SIG-M5 treated with dmso at 0.1 percent for 504 hours (cell line): ENCODE measurements at regions not wholly inside any gene's neighbourhood (a gene's known extent, or its start where the extent isn't known, plus 50 kb on each side); places are given as distances from the start of the nearest gene placed in this dataset.
"Not testable (repeated sequence)": the region's sequence is repeated elsewhere in the genome, so short reads cannot be mapped to it uniquely, and the experiment has no call there.

Experiments
- DNase-seq: peaks from one replicate; lab custom pipeline; 2025; ENCODE audit not compliant: unreplicated experiment; lab: John Stamatoyannopoulos, UW

GRCh38 chr1:148432318-148432717, 50.8 kb downstream of the PPIAL4G start:
- not testable (repeated sequence) for DNase-seq

DNA sequence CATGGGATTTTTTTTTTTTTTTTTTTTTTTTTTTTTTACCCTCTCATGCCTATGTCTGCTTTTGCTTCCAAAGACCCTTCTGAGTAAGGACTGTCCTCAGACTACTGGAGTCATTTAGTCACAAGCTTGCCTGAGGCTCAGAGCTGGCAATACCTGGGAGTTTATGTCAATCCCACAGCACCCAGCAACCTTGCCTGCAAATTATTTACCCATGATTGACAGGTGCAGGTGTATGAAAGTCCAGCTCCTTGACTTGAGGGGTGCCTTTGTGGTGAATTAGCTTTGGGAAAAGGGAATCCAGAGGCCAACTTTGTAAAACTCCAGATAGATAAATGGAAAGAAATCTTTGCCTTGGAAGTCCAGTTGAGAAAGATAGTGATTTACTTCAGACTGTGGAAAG, 53.2 kb downstream of the PPIAL4G start:
- DNase-seq: not testable (repeated sequence)

DNA sequence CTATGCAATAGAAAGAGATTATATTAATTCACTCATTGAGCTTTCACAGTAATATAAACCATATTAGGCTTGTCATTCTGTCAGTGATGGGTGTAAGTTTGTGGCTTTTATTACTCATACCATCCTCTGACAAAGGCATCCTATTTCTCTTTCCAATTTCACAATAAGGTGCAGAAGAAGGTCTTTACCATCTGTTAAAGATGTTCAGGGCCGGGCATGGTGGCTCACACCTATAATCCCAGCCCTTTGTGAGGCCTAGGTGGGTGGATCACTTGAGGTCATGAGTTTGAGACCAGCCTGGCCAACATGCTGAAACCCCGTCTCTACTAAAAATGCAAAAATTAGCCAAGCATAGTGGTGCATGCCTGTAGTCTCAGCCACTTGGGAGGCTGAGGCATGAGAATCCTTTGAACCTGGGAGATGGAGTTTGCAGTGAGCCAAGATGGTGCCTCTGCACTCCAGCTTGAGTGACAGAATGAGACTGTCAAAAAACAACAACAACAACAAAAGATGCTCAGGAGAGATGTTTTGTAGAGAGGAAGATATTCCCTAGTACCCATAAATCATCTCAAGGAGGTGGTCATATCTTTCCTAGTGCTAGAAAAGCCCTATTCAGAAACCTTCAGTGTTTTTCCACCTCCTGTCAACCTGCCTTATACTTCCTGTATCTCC, 56.0 kb downstream of the PPIAL4G start:
- DNase-seq: not testable (repeated sequence)

- not testable (repeated sequence) for DNase-seq
Measured at GRCh38 chr1:148426385-148426784, 56.7 kb downstream of the PPIAL4G start.

DNA sequence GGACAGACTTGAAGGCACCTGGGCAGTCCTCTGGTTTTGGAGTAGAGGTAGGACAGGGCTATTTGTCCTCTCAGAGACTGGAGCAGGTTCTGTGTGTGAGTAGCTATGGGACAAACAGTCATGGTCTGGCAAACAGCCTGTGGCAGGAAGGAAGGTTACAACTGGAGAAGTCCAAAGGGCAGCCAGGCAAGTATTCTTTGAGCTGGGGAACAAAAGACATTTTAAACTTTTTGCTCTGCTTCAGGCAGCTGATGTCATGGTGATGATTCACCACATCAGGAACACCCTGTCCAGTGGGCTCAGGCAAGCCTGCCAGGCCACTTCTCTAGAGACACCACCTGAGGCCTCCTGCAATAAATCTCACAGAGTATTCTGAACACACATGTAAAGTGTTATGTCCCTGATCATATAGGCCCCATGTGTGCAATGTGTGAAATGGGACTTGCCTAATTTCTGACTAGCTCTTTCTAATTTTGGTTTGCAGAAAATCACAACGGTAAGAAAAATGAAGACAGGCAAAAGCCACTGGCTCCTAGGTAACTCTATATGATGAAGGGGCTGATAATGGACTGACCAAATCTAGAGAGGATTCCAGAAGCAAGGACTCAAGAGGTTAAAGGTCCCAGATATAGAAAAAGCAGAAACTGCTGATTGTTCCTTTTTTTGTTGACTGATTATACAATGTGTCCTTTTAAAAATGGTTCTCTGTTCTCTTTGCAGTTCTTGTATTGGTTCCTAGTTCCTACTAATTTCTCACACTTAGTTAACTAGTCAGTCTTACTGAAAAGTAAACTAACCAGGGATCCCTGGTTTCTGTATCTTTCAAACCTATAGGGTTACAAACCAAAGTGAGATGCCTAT, 58.7 kb downstream of the PPIAL4G start:
- DNase-seq: peak; percentile 35

GRCh38 chr1:148422921-148423320, 60.2 kb downstream of the PPIAL4G start:
- not testable (repeated sequence) for DNase-seq

- not testable (repeated sequence) for DNase-seq
Measured at GRCh38 chr1:148417241-148417640, 65.9 kb downstream of the PPIAL4G start.

DNA sequence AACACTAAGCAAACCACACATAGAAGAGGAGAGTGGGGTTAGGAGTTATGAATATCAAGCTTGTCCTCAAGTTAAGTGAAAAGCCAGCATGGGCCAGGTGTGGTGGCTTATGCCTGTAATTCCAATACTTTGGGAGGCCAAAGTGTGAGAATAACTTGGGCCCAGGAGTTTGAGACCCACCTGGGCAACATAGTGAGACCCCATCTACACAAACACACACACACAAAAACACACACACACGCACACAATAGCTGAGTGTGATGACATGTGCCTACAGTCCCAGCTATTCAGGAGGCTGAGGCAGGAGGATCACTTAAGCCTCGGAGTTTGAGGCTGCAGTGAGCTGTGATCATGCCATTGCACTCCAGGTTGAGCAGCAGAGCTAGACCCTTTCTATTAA, 69.7 kb downstream of the PPIAL4G start:
- DNase-seq: not testable (repeated sequence)

- DNase-seq: not testable (repeated sequence)
Measured at GRCh38 chr1:148404786-148405568, 78.1 kb downstream of the PPIAL4G start.

DNA sequence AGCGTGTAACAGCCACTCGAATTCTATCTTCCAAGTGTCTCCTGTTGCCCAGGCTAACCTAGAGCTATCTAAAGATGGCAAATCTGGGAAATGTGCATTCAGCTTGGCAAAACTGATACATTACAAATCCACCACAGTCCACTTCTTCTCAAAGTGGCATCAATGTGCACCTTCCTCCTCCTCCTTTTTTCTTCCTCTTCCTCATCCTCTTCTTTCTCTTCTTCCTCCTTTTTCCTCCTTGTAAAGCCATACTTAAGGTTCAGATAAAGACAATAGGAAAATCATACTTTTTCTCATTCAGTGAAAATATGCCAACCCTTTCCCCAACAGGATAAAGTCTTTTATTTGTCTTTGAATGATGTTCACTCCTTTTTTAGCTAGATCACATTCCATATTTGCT, 79.2 kb downstream of the PPIAL4G start:
- not testable (repeated sequence) for DNase-seq

DNA sequence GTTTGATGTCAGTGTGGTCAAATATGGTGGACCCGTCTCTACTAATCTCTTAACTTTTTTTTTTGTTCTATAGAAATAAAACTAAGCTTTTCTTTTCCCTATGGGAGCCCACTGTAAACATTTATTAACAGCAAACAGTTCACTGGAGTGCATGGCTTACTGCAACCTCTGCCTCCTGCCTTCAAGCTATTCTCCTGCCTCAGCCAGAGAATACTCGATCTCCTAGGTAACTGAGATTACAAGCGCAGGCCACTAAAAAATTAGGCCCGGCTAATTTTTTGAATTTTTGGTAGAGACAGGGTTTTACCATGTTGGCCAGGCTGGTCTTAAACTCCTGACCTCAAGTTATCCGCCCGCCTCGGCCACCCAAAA, 80.0 kb downstream of the PPIAL4G start:
- DNase-seq: not testable (repeated sequence)

DNA sequence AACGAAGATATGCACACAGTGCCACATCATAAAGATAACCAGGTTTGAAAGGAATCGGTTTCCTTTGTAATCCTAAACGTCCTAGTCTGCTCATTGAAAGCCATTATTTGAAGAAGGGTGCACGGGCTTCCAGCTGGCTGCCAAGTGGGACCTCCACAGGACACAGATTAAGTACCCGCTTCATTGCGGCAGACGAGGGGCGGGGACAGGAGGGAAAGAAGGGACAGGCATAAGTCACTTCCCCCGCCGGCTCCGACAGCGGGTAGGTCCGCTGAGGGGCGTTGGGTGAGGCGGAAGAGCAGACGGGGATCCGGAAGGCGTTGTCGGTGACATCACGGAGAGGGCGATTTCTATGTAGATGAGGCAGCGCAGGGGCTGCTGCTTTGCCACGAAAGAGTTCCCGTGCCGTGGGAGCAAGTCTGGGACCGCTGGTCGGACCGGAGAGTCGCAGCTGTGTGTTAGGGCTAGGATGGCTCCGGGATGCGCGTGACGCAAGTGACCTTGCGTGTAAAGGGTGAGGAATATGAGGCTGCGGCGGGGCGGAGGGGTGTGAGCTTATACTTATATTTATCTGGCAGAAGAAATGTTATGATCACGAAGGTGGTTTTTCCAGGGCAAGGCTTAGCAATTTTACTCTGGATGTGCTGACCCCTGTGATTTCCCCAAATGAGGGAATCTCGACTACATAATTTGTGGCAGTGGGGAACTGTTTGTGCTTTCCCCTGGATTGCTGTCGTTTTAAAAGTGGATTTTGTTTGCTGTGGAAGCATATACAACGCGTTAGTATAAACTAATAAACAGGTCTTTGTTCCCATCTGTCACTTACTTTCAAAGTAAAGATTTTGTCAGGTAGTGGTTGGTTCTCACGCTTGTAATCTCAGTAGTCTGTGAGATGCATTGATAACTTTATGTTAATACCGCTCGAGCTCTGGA, 80.7 kb downstream of the PPIAL4G start:
- DNase-seq: peak; percentile 87

DNA sequence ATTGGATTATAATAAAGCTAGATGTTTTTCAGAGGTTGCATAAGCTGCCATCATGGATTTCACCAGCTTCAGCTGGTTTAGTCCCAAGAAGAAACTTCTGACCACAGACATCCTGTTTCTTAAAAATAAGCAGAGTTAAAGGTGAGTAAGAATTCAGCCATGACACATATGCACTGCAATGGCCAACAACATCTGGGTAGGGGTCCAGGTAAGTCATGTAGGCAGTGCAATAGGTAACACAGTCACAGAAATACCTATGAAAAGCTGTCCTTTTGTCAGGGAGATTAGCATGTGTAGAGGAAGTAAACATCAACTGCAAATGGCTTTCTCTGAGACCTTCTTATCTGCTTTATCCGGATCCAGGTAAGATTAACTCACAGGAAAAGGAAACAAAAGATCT, 85.6 kb downstream of the PPIAL4G start:
- not testable (repeated sequence) for DNase-seq

GRCh38 chr1:148392505-148392904, 90.6 kb downstream of the PPIAL4G start:
- not testable (repeated sequence) for DNase-seq

GRCh38 chr1:148391323-148391722, 91.8 kb downstream of the PPIAL4G start:
- DNase-seq: not testable (repeated sequence)

DNA sequence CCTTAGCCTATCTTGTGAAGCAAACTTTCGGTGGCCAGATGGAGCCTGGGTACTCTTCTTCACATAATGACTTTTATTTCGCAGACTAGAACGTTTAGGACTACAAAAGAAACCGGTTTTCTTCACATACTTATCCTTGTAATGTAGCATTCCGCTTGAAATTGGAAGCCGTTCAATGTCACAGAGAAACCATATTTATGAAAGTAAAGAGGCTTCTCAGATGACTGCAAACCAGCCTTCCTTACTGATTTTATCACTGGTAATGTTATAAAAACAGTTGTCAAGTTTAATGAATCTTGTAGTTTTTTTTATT, 94.1 kb downstream of the PPIAL4G start:
- DNase-seq: no peak

GRCh38 chr1:148388260-148389026, 94.7 kb downstream of the PPIAL4G start:
- DNase-seq: peak; percentile 93

- DNase-seq: not testable (repeated sequence)
Measured at GRCh38 chr1:148387949-148388259, 95.2 kb downstream of the PPIAL4G start.

DNA sequence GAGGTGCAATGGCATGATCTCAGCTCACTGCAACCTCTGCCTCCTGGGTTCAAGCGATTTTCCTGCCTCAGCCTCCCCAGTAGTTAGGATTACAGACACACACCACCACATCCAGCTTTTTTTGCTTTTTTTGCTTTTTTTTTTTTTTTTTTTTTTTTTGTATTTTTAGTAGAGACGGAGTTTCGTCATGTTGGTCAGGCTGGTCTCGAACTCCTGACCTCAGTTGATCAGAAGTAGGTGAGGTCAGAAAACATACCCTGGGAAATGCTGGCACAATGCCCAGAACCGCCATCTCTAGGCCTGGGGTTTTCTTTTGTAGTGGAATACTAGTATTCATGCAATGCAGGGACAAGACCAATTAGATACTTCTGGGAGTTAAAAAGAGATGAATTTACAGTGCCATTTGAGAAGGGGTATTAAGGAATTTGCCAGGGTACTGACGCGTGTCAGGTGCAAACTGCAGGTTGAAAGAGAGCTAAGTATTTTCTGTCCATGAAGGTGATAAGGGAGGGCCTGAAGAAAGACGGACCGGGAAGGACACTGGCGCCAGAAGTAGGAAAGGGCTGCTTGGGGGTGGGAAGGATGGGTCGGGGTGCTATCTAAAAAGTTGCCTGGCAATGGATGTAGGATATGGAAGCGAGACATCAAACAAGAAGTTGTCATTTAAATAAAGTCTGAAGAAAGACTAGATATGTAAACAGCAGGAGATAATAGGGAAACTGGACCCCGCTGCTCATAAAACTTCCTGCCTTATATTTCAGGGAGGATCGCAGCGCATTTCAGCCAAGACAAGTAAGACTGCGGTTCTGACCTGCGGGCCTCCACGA, 95.8 kb downstream of the PPIAL4G start:
- DNase-seq: not testable (repeated sequence)
